NCI-H2171 (cell line): ENCODE measurements at regions not wholly inside any gene's neighbourhood (a gene's known extent, or its start where the extent isn't known, plus 50 kb on each side); places are given as distances from the start of the nearest gene placed in this dataset.
"Not testable (repeated sequence)": the region's sequence is repeated elsewhere in the genome, so short reads cannot be mapped to it uniquely, and the experiment has no call there.

ENCODE experiments used
- DNase-seq: peaks from one replicate; lab custom pipeline; 2025; lab: John Stamatoyannopoulos, UW

GRCh38 chr13:65595916-65596315 lies 1634.2 kb downstream of the PCDH9 start:
- no peak for DNase-seq

GRCh38 chr13:65594298-65594781 lies 1635.8 kb downstream of the PCDH9 start:
- no peak for DNase-seq

GRCh38 chr13:65593298-65593874 lies 1636.8 kb downstream of the PCDH9 start:
- DNase-seq, result no peak

GRCh38 chr13:65592731-65593130 lies 1637.4 kb downstream of the PCDH9 start:
- DNase-seq, result no peak

- DNase-seq, result no peak
Measured at GRCh38 chr13:65585346-65585745, 1644.8 kb downstream of the PCDH9 start.

GRCh38 chr13:65584126-65584525 lies 1646.0 kb downstream of the PCDH9 start:
- no peak for DNase-seq

GRCh38 chr13:65582160-65582559 lies 1648.0 kb downstream of the PCDH9 start:
- DNase-seq, result no peak

GRCh38 chr13:65564561-65564960 lies 1665.6 kb downstream of the PCDH9 start:
- DNase-seq, result not testable (repeated sequence)

- DNase-seq, result no peak
Measured at GRCh38 chr13:65562305-65562704, 1667.8 kb downstream of the PCDH9 start.

GRCh38 chr13:65560936-65561335 lies 1669.2 kb downstream of the PCDH9 start:
- DNase-seq, result no peak

GRCh38 chr13:65555962-65556361 lies 1674.2 kb downstream of the PCDH9 start:
- DNase-seq, result no peak

- no peak for DNase-seq
Measured at GRCh38 chr13:65553096-65553727, 1676.9 kb downstream of the PCDH9 start.

- no peak for DNase-seq
Measured at GRCh38 chr13:65551208-65551607, 1678.9 kb downstream of the PCDH9 start.

- DNase-seq, result no peak
Measured at GRCh38 chr13:65540175-65540574, 1690.0 kb downstream of the PCDH9 start.

- no peak for DNase-seq
Measured at GRCh38 chr13:65535370-65535769, 1694.8 kb downstream of the PCDH9 start.

- no peak for DNase-seq
Measured at GRCh38 chr13:65532231-65532630, 1697.9 kb downstream of the PCDH9 start.

- DNase-seq, result no peak
Measured at GRCh38 chr13:65530688-65531087, 1699.4 kb downstream of the PCDH9 start.

- no peak for DNase-seq
Measured at GRCh38 chr13:65529541-65529940, 1700.6 kb downstream of the PCDH9 start.

GRCh38 chr13:65508745-65509144 lies 1721.4 kb downstream of the PCDH9 start:
- DNase-seq, result no peak

- DNase-seq, result no peak
Measured at GRCh38 chr13:65508338-65508737, 1721.8 kb downstream of the PCDH9 start.

- no peak for DNase-seq
Measured at GRCh38 chr13:65505941-65506340, 1724.2 kb downstream of the PCDH9 start.

- no peak for DNase-seq
Measured at GRCh38 chr13:65504213-65504612, 1725.9 kb downstream of the PCDH9 start.

GRCh38 chr13:65500481-65500880 lies 1729.7 kb downstream of the PCDH9 start:
- DNase-seq, result no peak

- no peak for DNase-seq
Measured at GRCh38 chr13:65499256-65499655, 1730.9 kb downstream of the PCDH9 start.
